PC-3 (cell line): ENCODE measurements at regions not wholly inside any gene's neighbourhood (a gene's known extent, or its start where the extent isn't known, plus 50 kb on each side); places are given as distances from the start of the nearest gene placed in this dataset.
"Not testable (repeated sequence)": the region's sequence is repeated elsewhere in the genome, so short reads cannot be mapped to it uniquely, and the experiment has no call there.

Experiments
- EZH2phosphoT487 ChIP-seq: fragments of 300-600 bp; sonication (generic); IDR thresholded peaks from 2 replicates; pipeline ENCODE4 v1.6.1; 2018; ENCODE audit warnings: mild to moderate bottlenecking, antibody characterized with exemption, low read length, borderline replicate concordance
- TF ChIP-seq, protein P1 (sequence below): fragments of 300-600 bp; sonication (generic); conservative IDR thresholded peaks from 2 replicates; pipeline ENCODE4 v1.5.1; 2017; ENCODE audit warnings: antibody characterized with exemption, low read depth, mild to moderate bottlenecking, low read length

DNA sequence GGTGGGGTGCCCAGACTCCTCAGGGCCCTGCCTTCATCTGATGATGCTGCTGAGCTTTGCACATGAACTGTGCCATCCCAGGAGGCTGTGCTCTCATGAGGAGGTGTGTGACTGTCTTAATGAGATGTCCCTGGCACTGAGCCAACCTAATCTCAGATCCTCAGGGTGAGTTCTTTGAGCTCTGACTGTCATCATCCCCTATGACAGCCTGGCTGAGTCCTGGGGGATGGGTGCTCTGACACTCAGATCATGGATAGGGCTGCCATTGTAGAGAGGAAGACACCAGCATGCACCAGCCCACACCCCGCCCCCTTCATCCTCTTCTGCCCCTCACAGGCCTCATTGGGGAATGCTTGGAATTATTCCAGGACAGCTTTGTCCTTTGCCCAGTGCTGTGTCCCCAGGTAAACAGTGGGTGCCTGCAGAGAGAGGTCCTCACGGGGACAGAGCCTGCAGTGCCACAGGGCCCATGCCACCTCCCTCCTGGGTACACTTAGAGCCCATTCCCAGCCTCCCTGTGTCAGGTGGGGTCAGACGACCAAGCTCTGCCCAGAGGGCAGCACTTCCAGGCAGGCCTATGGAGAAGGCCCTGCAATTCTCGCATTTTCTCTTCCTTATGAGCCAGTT, 310.1 kb upstream of the SFSWAP start:
- TF ChIP-seq, protein P1, sequence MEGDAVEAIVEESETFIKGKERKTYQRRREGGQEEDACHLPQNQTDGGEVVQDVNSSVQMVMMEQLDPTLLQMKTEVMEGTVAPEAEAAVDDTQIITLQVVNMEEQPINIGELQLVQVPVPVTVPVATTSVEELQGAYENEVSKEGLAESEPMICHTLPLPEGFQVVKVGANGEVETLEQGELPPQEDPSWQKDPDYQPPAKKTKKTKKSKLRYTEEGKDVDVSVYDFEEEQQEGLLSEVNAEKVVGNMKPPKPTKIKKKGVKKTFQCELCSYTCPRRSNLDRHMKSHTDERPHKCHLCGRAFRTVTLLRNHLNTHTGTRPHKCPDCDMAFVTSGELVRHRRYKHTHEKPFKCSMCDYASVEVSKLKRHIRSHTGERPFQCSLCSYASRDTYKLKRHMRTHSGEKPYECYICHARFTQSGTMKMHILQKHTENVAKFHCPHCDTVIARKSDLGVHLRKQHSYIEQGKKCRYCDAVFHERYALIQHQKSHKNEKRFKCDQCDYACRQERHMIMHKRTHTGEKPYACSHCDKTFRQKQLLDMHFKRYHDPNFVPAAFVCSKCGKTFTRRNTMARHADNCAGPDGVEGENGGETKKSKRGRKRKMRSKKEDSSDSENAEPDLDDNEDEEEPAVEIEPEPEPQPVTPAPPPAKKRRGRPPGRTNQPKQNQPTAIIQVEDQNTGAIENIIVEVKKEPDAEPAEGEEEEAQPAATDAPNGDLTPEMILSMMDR, result not testable (repeated sequence)
- not testable (repeated sequence) for TF ChIP-seq EZH2phosphoT487
